ENCODE measurements at regions not wholly inside any gene's neighbourhood (a gene's known extent, or its start where the extent isn't known, plus 50 kb on each side); places are given as distances from the start of the nearest gene placed in this dataset.

GRCh38 chr7:15033039-15033438 is 130.5 kb upstream of the DGKB start:
- TF ChIP-seq CTCF (conservative IDR thresholded peaks at IDR 0.05) (no peak), EZH2 (IDR thresholded peaks at IDR 0.05; ENCODE audit: low read depth) (no peak)
